Motor neuron (in vitro differentiated cells): ENCODE measurements at regions not wholly inside any gene's neighbourhood (a gene's known extent, or its start where the extent isn't known, plus 50 kb on each side); places are given as distances from the start of the nearest gene placed in this dataset.
A peak's percentile ranks its signal among the peaks of the same experiment; 100 is the strongest.

Experiments
- ATAC-seq, 8 experiments: fragments of 200-7000 bp; cut with Tn5 transposase; replicated peaks in 6 of 8; 2 replicates each; pipeline ENCODE4 v1.8.0; 2021; ENCODE audit warnings: mild to moderate bottlenecking in 8 of 8, moderate library complexity in 8 of 8
- H3K27ac ChIP-seq, 2 donors: fragments of 250-450 bp; sonication (Bioruptor Pico); 2 replicates each; pipeline ENCODE4 v1.9.0; 2021; ENCODE audit warnings: antibody characterized with exemption in 2 of 2, mild to moderate bottlenecking in 2 of 2, moderate library complexity in 1 of 2
- H3K4me1 ChIP-seq, 2 donors: fragments of 250-450 bp; sonication (Bioruptor Pico); replicated peaks in 1 of 2; 2 replicates each; pipeline ENCODE4 v1.6.1; 2021; ENCODE audit warnings: antibody characterized with exemption in 2 of 2, mild to moderate bottlenecking in 2 of 2, moderate library complexity in 1 of 2
- H3K4me3 ChIP-seq, 5 donors: fragments of 250-450 bp; sonication (Bioruptor Pico); 2 replicates each; pipeline ENCODE4 v1.9.0; 2021; ENCODE audit warnings: antibody characterized with exemption in 5 of 5, mild to moderate bottlenecking in 5 of 5, moderate library complexity in 4 of 5
- WGBS, 10 experiments: fragments of 450-650 bp; shearing (Covaris generic); methylation state at CpG; one replicate each; pipeline ENCODE4 v1.0.0; 2022; 5-methylcytosine and 5-hydroxymethylcytosine counted together
- in situ Hi-C, 9 experiments: fragments of 400-800 bp; cut with MboI; loops; one replicate each; pipeline ENCODE4 v1.15.0; 2021; ENCODE audit warnings: low sequenced_read_pairs in 9 of 9, low pct_unique_long_range_greater_than_20kb in 2 of 9; ENCODE audit not compliant: unreplicated experiment in 9 of 9

DNA sequence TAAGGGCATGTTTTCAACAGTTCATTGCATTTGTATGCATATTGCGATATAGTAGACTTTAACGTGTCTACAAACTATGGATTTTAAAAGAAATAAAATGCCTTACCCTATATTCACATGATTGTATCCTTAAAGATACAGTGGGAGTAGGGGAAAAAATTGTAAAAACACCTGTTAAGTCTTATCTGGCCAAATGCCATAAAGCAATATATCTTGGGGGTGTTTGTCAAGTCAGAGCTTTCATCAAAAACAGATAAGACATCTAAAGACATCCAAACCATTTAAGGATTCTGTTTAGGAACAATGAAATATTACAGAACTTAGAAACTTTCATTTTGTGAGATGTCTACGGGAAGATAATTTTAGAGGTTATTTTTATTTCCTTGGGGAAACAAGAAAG, 152.3 kb downstream of the AASDH start:
- WGBS, 10 experiments: 17 to 100% (median 60%) methylated on average over 1 to 3 of the region's 3 CpGs; no CpG with 5 or more reads in 1 of the 10 experiments
- Histone ChIP-seq H3K4me3 (no peak overlapping the region), H3K4me1 (no peaks in the 10 kb centered on the region), H3K27ac (no peak overlapping the region)
- in situ Hi-C loops: no loop called here
- ATAC-seq: no peak

DNA sequence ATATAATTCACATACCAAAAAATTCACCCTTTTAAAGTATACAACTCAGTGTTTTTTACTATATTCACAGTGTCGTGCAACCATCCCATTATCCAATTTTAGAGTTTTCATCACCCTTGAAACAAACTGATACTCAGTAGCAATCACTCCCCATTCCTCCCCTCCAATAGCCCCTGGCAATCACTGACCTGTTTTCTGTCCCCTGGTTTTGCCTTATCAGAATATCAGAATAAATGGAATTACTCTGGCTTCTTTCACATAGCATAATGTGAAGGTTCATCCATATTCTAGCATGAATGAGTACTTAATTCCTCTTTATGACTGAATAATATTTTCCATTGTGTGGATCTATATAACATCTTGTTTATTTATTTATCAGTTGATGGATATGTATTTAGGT, 153.2 kb downstream of the AASDH start:
- in situ Hi-C loops: no loop called here
- no peak overlapping the region for H3K27ac ChIP-seq
- no peaks in the 10 kb centered on the region for H3K4me1 ChIP-seq
- H3K4me3 ChIP-seq: no peak overlapping the region
- WGBS, 10 experiments: 0 to 100% (median 86%) methylated on average over 1 of the region's 1 CpG; no CpG with 5 or more reads in 1 of the 10 experiments
- ATAC-seq: peak in 1 of 8 experiments; percentile 25

DNA sequence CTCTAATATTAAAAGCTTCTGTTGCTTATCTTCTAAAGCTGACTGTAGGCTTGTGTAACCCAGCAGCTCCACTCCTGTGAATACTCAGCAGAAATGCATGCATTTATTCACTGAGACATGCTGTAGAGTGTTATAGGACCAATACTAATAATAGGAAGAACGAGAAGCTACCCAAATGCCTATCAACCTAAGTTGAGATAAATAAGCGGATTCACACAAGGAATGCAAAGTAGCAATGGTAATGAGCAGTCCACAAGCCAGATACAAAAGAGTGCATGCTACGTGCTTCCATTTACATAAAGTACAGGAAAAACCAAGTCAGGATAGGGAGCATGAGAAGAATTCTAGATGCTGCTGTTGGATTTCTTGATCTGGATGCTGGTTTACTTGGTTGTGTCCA, 155.9 kb downstream of the AASDH start:
- Histone ChIP-seq H3K4me1 (no peaks in the 10 kb centered on the region), H3K4me3 (no peak overlapping the region), H3K27ac (no peak overlapping the region)
- in situ Hi-C loops: no loop called here
- 20 to 100% (median 62%) methylated on average over 1 to 3 of the region's 3 CpGs for WGBS, 10 experiments
- peak in 5 of 8 experiments; percentile 3 to 97 (median 22) for ATAC-seq

DNA sequence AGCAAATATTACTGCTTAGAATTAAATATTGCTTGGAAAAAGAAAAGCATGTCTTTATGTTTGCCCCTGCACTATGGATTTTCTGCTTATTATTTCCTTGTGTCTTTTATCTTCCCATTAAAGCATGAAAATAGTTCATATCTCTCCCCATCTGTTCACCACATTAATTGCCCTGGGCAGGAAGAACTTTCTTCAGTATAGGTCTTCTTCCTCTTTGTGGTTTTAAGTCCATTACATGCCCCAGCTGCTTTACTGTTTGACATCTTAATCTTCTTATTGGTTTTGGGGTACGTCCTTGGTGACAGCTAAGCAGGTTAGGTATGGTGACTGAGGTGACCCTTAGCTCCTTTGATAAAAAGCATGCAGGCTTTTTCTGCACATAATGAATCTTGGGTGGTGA, 157.3 kb downstream of the AASDH start:
- in situ Hi-C loops: no loop called here
- no peak overlapping the region for H3K4me3 ChIP-seq
- WGBS, 10 experiments: 13 to 100% (median 67%) methylated on average over 1 of the region's 1 CpG; no CpG with 5 or more reads in 4 of the 10 experiments
- H3K4me1 ChIP-seq: no peaks in the 10 kb centered on the region
- peak in 1 of 8 experiments; percentile 5 for ATAC-seq
- no peak overlapping the region for H3K27ac ChIP-seq

- no peak for ATAC-seq
- H3K27ac ChIP-seq: no peak overlapping the region
- 39 to 100% (median 89%) methylated on average over 1 to 6 of the region's 6 CpGs; no CpG with 5 or more reads in 2 of the 10 experiments for WGBS, 10 experiments
- in situ Hi-C loops: no loop called here
- H3K4me1 ChIP-seq: no peaks in the 10 kb centered on the region
- no peak overlapping the region for H3K4me3 ChIP-seq
Measured at GRCh38 chr4:56227301-56227835, 159.9 kb downstream of the AASDH start.

- in situ Hi-C loops: no loop called here
- H3K27ac ChIP-seq: no peak overlapping the region
- WGBS, 10 experiments: 0 to 100% (median 80%) methylated on average over 1 to 2 of the region's 2 CpGs; no CpG with 5 or more reads in 3 of the 10 experiments
- peak in 1 of 8 experiments; percentile 2 for ATAC-seq
- H3K4me3 ChIP-seq: no peak overlapping the region
- no peaks in the 10 kb centered on the region for H3K4me1 ChIP-seq
Measured at GRCh38 chr4:56226579-56226978, 160.7 kb downstream of the AASDH start.

DNA sequence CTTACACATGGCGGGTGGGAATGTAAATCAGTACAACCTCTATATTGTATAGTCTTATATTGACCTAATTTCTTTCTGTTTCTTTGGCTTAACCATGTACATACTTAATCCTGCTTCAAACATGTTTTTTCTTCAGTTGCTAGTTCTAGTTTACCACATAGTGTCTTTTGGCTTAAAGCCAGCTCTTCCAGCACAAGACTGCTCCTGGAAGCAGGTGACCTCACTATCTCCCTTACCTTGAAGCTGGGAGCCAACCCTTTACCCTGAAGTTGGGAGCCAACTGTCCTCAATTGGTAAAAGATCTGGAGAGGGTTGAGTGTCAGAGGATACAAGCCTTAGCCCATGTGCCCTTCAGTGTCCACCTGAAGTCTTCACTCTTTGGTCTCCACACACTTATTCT, 162.7 kb downstream of the AASDH start:
- no peak overlapping the region for H3K4me3 ChIP-seq
- no peaks in the 10 kb centered on the region for H3K4me1 ChIP-seq
- H3K27ac ChIP-seq: no peak overlapping the region
- WGBS, 10 experiments: 80 to 100% (median 100%) methylated on average over 1 of the region's 1 CpG; no CpG with 5 or more reads in 3 of the 10 experiments
- in situ Hi-C loops: no loop called here
- ATAC-seq: no peak

- Histone ChIP-seq H3K4me1 (peaks cover 0 to 5% of the 10 kb centered on the region in 2 donors), H3K27ac (no peak overlapping the region), H3K4me3 (no peak overlapping the region)
- WGBS, 10 experiments: 74 to 100% (median 96%) methylated on average over 2 to 6 of the region's 6 CpGs; no CpG with 5 or more reads in 1 of the 10 experiments
- in situ Hi-C loops: no loop called here
- peak in 1 of 8 experiments; percentile 1 for ATAC-seq
Measured at GRCh38 chr4:56222514-56222913, 164.8 kb downstream of the AASDH start.

DNA sequence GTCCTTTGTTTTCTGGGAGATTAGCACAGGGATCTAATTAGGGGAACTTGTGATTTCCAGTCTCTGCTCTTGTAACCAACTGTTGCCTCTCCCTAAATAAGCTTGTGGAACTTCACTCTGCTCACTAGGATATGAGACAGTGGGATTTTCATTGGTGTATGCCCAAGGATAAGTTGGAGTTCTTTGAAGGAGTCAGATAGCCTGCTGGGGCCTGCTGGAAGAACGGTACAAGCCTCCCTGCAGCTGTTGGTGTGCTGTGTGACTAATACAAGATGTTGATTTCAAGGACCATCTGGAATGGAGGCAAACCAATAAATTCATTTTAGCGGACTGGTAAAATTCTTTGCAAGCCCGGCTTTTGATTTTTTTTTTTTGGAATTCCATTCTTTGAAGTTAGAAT, 167.0 kb downstream of the AASDH start:
- Histone ChIP-seq H3K27ac (no peak overlapping the region), H3K4me1 (peaks cover 0 to 16% of the 10 kb centered on the region in 2 donors), H3K4me3 (no peak overlapping the region)
- in situ Hi-C loops: no loop called here
- 7 to 100% (median 70%) methylated on average over 1 to 3 of the region's 3 CpGs; no CpG with 5 or more reads in 3 of the 10 experiments for WGBS, 10 experiments
- ATAC-seq: peak in 3 of 8 experiments; percentile 3 to 9 (median 4)

- ATAC-seq: no peak
Measured at GRCh38 chr4:56219447-56219846, 167.8 kb downstream of the AASDH start.

DNA sequence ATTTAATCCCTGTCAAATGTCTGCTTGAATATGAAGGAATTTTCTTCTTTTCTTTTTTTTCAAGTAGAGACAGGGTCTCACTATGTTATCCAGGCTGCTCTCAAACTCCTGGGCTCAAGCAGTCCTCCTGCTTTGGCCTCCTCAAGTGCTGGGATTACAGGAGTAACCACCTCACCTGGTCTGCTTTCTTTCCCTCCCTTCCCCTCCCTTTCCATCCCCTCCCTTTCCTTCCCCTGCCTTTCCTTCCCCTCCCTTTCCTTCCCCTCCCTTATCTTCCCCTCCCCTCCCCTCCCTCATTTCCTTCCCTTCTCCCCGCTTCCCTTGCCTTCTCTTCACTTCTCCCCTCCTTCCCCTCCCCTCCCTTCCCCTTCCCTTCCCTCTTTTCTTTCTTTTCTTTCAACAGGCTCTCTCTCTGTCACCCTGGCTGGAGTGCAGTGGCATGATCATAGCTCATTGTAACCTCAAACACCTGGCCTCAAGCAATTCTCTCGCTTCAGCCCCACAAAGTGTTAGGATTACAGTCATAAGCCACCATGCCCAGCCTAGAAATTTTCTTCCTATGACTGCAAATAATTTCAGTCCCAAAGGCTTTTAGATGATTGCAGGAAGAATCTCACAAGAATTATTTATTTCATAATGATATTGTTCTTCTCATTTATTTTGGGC, 168.9 kb downstream of the AASDH start:
- Histone ChIP-seq H3K4me3 (no peak overlapping the region), H3K27ac (no peak overlapping the region), H3K4me1 (peaks cover 0 to 17% of the 10 kb centered on the region in 2 donors)
- ATAC-seq: no peak
- in situ Hi-C loops: no loop called here
- 83 to 100% methylated on average over 1 of the region's 2 CpGs; no CpG with 5 or more reads in 8 of the 10 experiments for WGBS, 10 experiments

More at GRCh38 chr4:56219447-56219846, 167.8 kb downstream of the AASDH start:
- Histone ChIP-seq H3K4me3 (no peak overlapping the region), H3K4me1 (peaks cover 0 to 17% of the 10 kb centered on the region in 2 donors), H3K27ac (no peak overlapping the region)
- 0 to 100% (median 100%) methylated on average over 1 to 3 of the region's 3 CpGs; no CpG with 5 or more reads in 6 of the 10 experiments for WGBS, 10 experiments
- in situ Hi-C loops: no loop called here

- WGBS, 10 experiments: 0 to 28% (median 0%) methylated on average over 1 to 3 of the region's 3 CpGs; no CpG with 5 or more reads in 2 of the 10 experiments
- H3K4me1 ChIP-seq: peaks cover 0 to 17% of the 10 kb centered on the region in 2 donors
- peak in 1 of 8 experiments; percentile 6 for ATAC-seq
- H3K4me3 ChIP-seq: no peak overlapping the region
- in situ Hi-C loops: no loop called here
- H3K27ac ChIP-seq: no peak overlapping the region
Measured at GRCh38 chr4:56217343-56217890, 169.9 kb downstream of the AASDH start.

DNA sequence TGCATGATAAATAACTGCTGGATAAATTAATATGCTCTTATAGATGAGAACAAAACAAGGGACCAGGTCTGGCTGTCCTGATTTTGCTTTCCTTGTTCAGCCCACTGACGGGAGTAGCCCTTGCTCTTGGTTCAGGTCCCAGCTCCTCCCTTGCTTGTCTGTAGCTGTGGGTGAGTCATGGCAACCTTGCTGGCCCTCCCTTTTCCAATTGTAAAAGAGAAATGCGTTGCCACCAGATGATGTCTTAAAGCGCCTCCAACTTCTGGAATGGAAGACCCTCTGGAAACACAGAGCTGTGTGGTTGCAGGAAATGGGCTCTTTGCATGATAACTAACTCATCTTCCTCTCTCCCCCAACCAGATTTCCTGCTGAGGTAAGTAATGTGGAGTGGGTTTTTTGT, 171.4 kb downstream of the AASDH start:
- in situ Hi-C loops: no loop called here
- Histone ChIP-seq H3K4me1 (peaks cover 0 to 17% of the 10 kb centered on the region in 2 donors), H3K27ac (peak overlapping the region in 1 of 2 donors; percentile 55), H3K4me3 (no peak overlapping the region)
- WGBS, 10 experiments: 4 to 80% (median 50%) methylated on average over 1 to 3 of the region's 3 CpGs; no CpG with 5 or more reads in 3 of the 10 experiments
- peak; percentile 56 to 91 (median 86) for ATAC-seq
